HG02938 (cell line): ENCODE measurements at regions not wholly inside any gene's neighbourhood (a gene's known extent, or its start where the extent isn't known, plus 50 kb on each side); places are given as distances from the start of the nearest gene placed in this dataset.
"Not testable (repeated sequence)": the region's sequence is repeated elsewhere in the genome, so short reads cannot be mapped to it uniquely, and the experiment has no call there.

ENCODE experiments used
- ATAC-seq: cut with Tn5 transposase; IDR thresholded peaks from one replicate; pipeline ENCODE4 v1.9.1; 2021; ENCODE audit warnings: mild to moderate bottlenecking, moderate library complexity; ENCODE audit not compliant: unreplicated experiment

GRCh38 chr2:8438996-8439395 is 242.9 kb upstream of the ID2 start:
- no peak for ATAC-seq

GRCh38 chr2:8440029-8440778 is 241.7 kb upstream of the ID2 start:
- ATAC-seq, result no peak

- no peak for ATAC-seq
These were observed 240.5 kb upstream of the ID2 start for GRCh38 chr2:8441371-8441770.

- ATAC-seq, result peak; percentile 74
These were observed 239.9 kb upstream of the ID2 start for GRCh38 chr2:8441986-8442385.

- ATAC-seq, result no peak
These were observed 238.9 kb upstream of the ID2 start for GRCh38 chr2:8442833-8443486.

- ATAC-seq, result no peak
These were observed 236.3 kb upstream of the ID2 start for GRCh38 chr2:8445580-8445979.

- not testable (repeated sequence) for ATAC-seq
These were observed 235.1 kb upstream of the ID2 start for GRCh38 chr2:8446751-8447150.

- ATAC-seq, result no peak
These were observed 234.1 kb upstream of the ID2 start for GRCh38 chr2:8447610-8448221.

GRCh38 chr2:8448824-8449556 is 232.9 kb upstream of the ID2 start:
- no peak for ATAC-seq

- no peak for ATAC-seq
These were observed 230.6 kb upstream of the ID2 start for GRCh38 chr2:8451273-8451672.

- ATAC-seq, result no peak
These were observed 229.6 kb upstream of the ID2 start for GRCh38 chr2:8452296-8452695.

- ATAC-seq, result no peak
These were observed 228.6 kb upstream of the ID2 start for GRCh38 chr2:8452979-8453903.

- no peak for ATAC-seq
These were observed 228.0 kb upstream of the ID2 start for GRCh38 chr2:8453904-8454302.

GRCh38 chr2:8454797-8455196 is 227.1 kb upstream of the ID2 start:
- no peak for ATAC-seq

- no peak for ATAC-seq
These were observed 226.4 kb upstream of the ID2 start for GRCh38 chr2:8455236-8456150.

GRCh38 chr2:8456151-8457091 is 225.4 kb upstream of the ID2 start:
- ATAC-seq, result peak; percentile 64

GRCh38 chr2:8457092-8457481 is 224.8 kb upstream of the ID2 start:
- ATAC-seq, result no peak
